Lung (tissue), 11 donors: ENCODE measurements at regions not wholly inside any gene's neighbourhood (a gene's known extent, or its start where the extent isn't known, plus 50 kb on each side); places are given as distances from the start of the nearest gene placed in this dataset.

Experiments used
- ATAC-seq: fragments of 200-7000 bp; cut with Tn5 transposase; one replicate; pipeline ENCODE4 v1.9.1; 2020; ENCODE audit warnings: moderate number of reproducible peaks; ENCODE audit not compliant: insufficient read depth, low FRiP score
- DNase-seq, 3 donors: peaks; one replicate each; pipeline ENCODE4 v3.0.0-alpha.2; 2013 to 2017
- H3K27ac ChIP-seq, 2 donors: one replicate each; pipeline ENCODE4 v1.5.1; 2013; ENCODE audit warnings: mild to moderate bottlenecking in 2 of 2, moderate library complexity in 2 of 2, control low read depth in 1 of 2, inconsistent platforms in 1 of 2, low read depth in 1 of 2, low read length in 1 of 2
- H3K27me3 ChIP-seq, 3 donors: one replicate each; pipeline ENCODE4 v1.5.1; 2013; ENCODE audit warnings: low read length in 2 of 3; ENCODE audit not compliant: control insufficient read depth in 3 of 3, insufficient read depth in 3 of 3
- H3K36me3 ChIP-seq, 4 donors: one replicate each; pipeline ENCODE4 v1.5.1; 2013; ENCODE audit warnings: low read length in 4 of 4, mild to moderate bottlenecking in 1 of 4, moderate library complexity in 1 of 4; ENCODE audit not compliant: control insufficient read depth in 4 of 4, insufficient read depth in 4 of 4
- H3K4me1 ChIP-seq, 5 donors: one replicate each; pipeline ENCODE4 v1.5.1; 2013; ENCODE audit warnings: low read length in 5 of 5, mild to moderate bottlenecking in 2 of 5, moderate library complexity in 1 of 5; ENCODE audit not compliant: control insufficient read depth in 5 of 5, insufficient read depth in 5 of 5
- H3K4me3 ChIP-seq: one replicate; pipeline ENCODE4 v1.5.1; 2013; ENCODE audit warnings: mild to moderate bottlenecking, control low read depth, moderate library complexity
- H3K9ac ChIP-seq, 2 donors: one replicate each; pipeline ENCODE4 v1.5.1; 2013; ENCODE audit warnings: low read length in 2 of 2, control low read depth in 1 of 2; ENCODE audit not compliant: insufficient read depth in 1 of 2
- H3K9me3 ChIP-seq, 4 donors: one replicate each; pipeline ENCODE4 v1.5.1; 2013; ENCODE audit warnings: low read length in 3 of 4, mild to moderate bottlenecking in 1 of 4, moderate library complexity in 1 of 4; ENCODE audit not compliant: control insufficient read depth in 4 of 4, insufficient read depth in 3 of 4
- CTCF ChIP-seq: IDR thresholded peaks from 2 replicates; pipeline ENCODE4 v1.5.1; 2012; ENCODE audit warnings: mild to moderate bottlenecking; ENCODE audit errors: control extremely low read depth, extremely low read depth
- WGBS, 2 donors: extraction: QIAGEN DNeasy Blood & Tissue Kit; methylation state at CpG; one replicate each; pipeline ENCODE4 v1.1.7; 2013; 5-methylcytosine and 5-hydroxymethylcytosine counted together
- donor health status: control.
- donor health status: control.
- donor health status: Bipolar disorder and iron deficiency.
- donor health status: healthy.
- donor health status: DM: yes; HTN: yes; CAD: no.

GRCh38 chr6:11648436-11648775 is 110.9 kb downstream of the TMEM170B start:
- H3K4me3 ChIP-seq: no peak overlapping the region
- WGBS, 2 donors: 58 to 93% methylated on average over 2 of the region's 2 CpGs
- H3K36me3 ChIP-seq: no peaks in the 10 kb centered on the region
- no peak overlapping the region for H3K27ac ChIP-seq
- peaks cover 0 to 15% (median 3%) of the 10 kb centered on the region in 5 donors for H3K4me1 ChIP-seq
- peaks cover 0 to 6% (median 0%) of the 10 kb centered on the region in 4 donors for H3K9me3 ChIP-seq
- ATAC-seq (no peak), DNase-seq (no peak)
- no peak overlapping the region for H3K9ac ChIP-seq
- no peaks in the 10 kb centered on the region for H3K27me3 ChIP-seq
- no peak for TF ChIP-seq CTCF

- WGBS, 2 donors: 97 to 98% methylated on average over 20 of the region's 20 CpGs
- DNase-seq: no peak
- TF ChIP-seq CTCF: no peak
- Histone ChIP-seq H3K36me3 (no peaks in the 10 kb centered on the region), H3K27me3 (no peaks in the 10 kb centered on the region), H3K9me3 (peaks cover 0 to 6% (median 0%) of the 10 kb centered on the region in 4 donors), H3K27ac (no peak overlapping the region), H3K9ac (no peak overlapping the region), H3K4me1 (peaks cover 0 to 19% (median 7%) of the 10 kb centered on the region in 5 donors), H3K4me3 (no peak overlapping the region)
- no peak for ATAC-seq
These were observed 111.3 kb downstream of the TMEM170B start for GRCh38 chr6:11648889-11649288.

- H3K27me3 ChIP-seq: no peaks in the 10 kb centered on the region
- ATAC-seq (peak; percentile 16), DNase-seq (peak; percentile 46 to 76 (median 63))
- H3K4me1 ChIP-seq: peaks cover 0 to 26% (median 13%) of the 10 kb centered on the region in 5 donors
- H3K27ac ChIP-seq: peak overlapping the region in 1 of 2 donors; percentile 20
- H3K36me3 ChIP-seq: no peaks in the 10 kb centered on the region
- WGBS, 2 donors: 60 to 72% methylated on average over 7 of the region's 7 CpGs
- TF ChIP-seq CTCF: no peak
- no peak overlapping the region for H3K4me3 ChIP-seq
- H3K9me3 ChIP-seq: peaks cover 0 to 6% (median 0%) of the 10 kb centered on the region in 4 donors
- H3K9ac ChIP-seq: no peak overlapping the region
These were observed 112.6 kb downstream of the TMEM170B start for GRCh38 chr6:11650025-11650696.

GRCh38 chr6:11650711-11651110 is 113.2 kb downstream of the TMEM170B start:
- no peak for TF ChIP-seq CTCF
- no peak overlapping the region for H3K9ac ChIP-seq
- WGBS, 2 donors: 72 to 81% methylated on average over 1 of the region's 1 CpG
- H3K9me3 ChIP-seq: peaks cover 0 to 6% (median 0%) of the 10 kb centered on the region in 4 donors
- peak overlapping the region in 1 of 2 donors; percentile 56 for H3K27ac ChIP-seq
- no peaks in the 10 kb centered on the region for H3K27me3 ChIP-seq
- DNase-seq (peak in 1 of 3 donors; percentile 29), ATAC-seq (no peak)
- H3K36me3 ChIP-seq: no peaks in the 10 kb centered on the region
- H3K4me1 ChIP-seq: peaks cover 0 to 29% (median 13%) of the 10 kb centered on the region in 5 donors
- H3K4me3 ChIP-seq: no peak overlapping the region
